ENCODE measurements at regions not wholly inside any gene's neighbourhood (a gene's known extent, or its start where the extent isn't known, plus 50 kb on each side); places are given as distances from the start of the nearest gene placed in this dataset.

DNA sequence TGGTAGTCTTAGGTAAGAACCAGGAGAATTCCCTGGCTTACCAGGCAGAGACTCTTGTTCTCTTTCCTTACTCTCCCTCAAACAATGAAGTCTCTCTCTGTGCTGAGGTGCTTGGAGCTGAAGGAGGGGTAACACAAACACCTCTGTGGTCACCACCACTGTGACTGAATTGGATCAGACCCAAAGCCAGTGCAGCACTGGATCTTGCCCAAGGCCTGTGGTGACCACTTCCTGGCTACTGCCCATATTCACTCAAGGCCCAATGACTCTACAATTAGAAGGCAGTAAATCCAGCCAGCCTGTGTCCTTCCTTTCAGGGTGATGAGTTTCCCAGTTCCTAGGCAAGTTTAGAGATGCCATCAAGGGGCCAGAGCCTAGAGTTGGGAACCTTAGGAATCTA, 706.8 kb downstream of the SLC4A3 start:
- Histone ChIP-seq H3K27ac (ENCODE audit: low read depth, low read length) (no peak overlapping the region), H3K9me3 (ENCODE audit: insufficient read depth, low read depth, low read length) (no peaks in the 10 kb centered on the region), H3K27me3 (ENCODE audit: insufficient read depth, low read length) (no peaks in the 10 kb centered on the region), H3K36me3 (ENCODE audit: insufficient read depth, low read length) (no peaks in the 10 kb centered on the region), H2AFZ (ENCODE audit: low read depth, low read length) (no peak overlapping the region), H3K4me3 (ENCODE audit: insufficient read depth, low read depth, low read length) (no peak overlapping the region), H4K20me1 (ENCODE audit: insufficient read depth, low read length) (no peaks in the 10 kb centered on the region), H3K9ac (ENCODE audit: low read length) (no peak overlapping the region), H3K4me1 (ENCODE audit: insufficient read depth, low read length) (no peaks in the 10 kb centered on the region), H3K4me2 (ENCODE audit: low read length) (peak overlapping the region; percentile 7), H3K79me2 (ENCODE audit: insufficient read depth, low read length) (no peaks in the 10 kb centered on the region)
- TF ChIP-seq, protein P1, sequence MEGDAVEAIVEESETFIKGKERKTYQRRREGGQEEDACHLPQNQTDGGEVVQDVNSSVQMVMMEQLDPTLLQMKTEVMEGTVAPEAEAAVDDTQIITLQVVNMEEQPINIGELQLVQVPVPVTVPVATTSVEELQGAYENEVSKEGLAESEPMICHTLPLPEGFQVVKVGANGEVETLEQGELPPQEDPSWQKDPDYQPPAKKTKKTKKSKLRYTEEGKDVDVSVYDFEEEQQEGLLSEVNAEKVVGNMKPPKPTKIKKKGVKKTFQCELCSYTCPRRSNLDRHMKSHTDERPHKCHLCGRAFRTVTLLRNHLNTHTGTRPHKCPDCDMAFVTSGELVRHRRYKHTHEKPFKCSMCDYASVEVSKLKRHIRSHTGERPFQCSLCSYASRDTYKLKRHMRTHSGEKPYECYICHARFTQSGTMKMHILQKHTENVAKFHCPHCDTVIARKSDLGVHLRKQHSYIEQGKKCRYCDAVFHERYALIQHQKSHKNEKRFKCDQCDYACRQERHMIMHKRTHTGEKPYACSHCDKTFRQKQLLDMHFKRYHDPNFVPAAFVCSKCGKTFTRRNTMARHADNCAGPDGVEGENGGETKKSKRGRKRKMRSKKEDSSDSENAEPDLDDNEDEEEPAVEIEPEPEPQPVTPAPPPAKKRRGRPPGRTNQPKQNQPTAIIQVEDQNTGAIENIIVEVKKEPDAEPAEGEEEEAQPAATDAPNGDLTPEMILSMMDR (IDR thresholded peaks at IDR 0.05; ENCODE audit: insufficient read depth, low read depth, low read length) = no peak
- no peak for TF ChIP-seq EZH2 (IDR thresholded peaks at IDR 0.05; ENCODE audit: insufficient read depth, low read length)
- H3K27me3 Mint-ChIP-seq (ENCODE audit: low read depth, unreplicated experiment) = no peaks in the 10 kb centered on the region
- H3K36me3 Mint-ChIP-seq (ENCODE audit: low read depth, unreplicated experiment) = no peaks in the 10 kb centered on the region
- H3K4me3 Mint-ChIP-seq (ENCODE audit: unreplicated experiment) = no peak overlapping the region
- no peak overlapping the region for H3K27ac Mint-ChIP-seq (ENCODE audit: unreplicated experiment)
- DNase-seq (ENCODE audit: low read depth) = peak; percentile 45
- FAIRE-seq = no peak
- H3K9me3 Mint-ChIP-seq (ENCODE audit: unreplicated experiment) = peaks cover 8% of the 10 kb centered on the region
- no peaks in the 10 kb centered on the region for H3K4me1 Mint-ChIP-seq (ENCODE audit: low read depth, unreplicated experiment)

DNA sequence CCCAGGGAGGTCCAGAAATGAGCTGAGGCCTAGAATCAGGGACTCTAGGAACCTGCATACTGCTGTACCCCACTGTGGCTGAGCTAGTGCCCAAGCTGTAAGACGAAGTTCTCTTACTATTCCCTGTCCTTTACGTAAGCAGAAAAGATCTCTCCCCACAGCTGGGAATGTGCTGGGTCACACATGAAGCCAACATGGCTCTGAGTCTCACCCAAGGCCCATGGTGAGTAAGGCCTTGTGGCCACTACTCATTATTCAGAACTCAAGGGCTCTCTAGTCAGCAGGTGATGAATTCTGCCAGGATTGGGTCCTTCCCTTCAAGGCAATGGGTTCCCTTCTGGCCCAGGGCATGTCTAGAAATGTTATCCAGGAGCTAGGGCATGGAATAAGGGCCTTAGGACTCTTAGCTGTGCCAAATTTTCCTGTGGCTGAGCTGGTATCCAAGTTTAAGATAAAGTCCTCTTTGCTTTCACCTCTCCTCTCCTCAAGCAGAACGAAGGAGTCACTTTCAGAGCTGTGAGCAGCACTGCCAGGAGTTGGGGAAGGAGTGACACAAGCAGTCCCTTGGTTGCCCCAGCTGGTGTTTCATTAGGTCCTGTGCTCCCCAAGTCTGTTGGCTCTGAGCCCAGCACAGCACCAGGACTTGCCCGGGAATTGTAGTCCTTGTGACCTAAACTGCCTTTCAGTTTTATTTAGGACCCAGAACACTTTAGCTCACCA, 707.6 kb downstream of the SLC4A3 start:
- DNase-seq (ENCODE audit: low read depth) (no peak), FAIRE-seq (no peak)
- Histone ChIP-seq H3K27me3 (ENCODE audit: insufficient read depth, low read length) (no peaks in the 10 kb centered on the region), H2AFZ (ENCODE audit: low read depth, low read length) (no peak overlapping the region), H3K4me2 (ENCODE audit: low read length) (no peak overlapping the region), H3K9me3 (ENCODE audit: insufficient read depth, low read depth, low read length) (no peaks in the 10 kb centered on the region), H3K36me3 (ENCODE audit: insufficient read depth, low read length) (no peaks in the 10 kb centered on the region), H4K20me1 (ENCODE audit: insufficient read depth, low read length) (no peaks in the 10 kb centered on the region), H3K79me2 (ENCODE audit: insufficient read depth, low read length) (no peaks in the 10 kb centered on the region), H3K4me1 (ENCODE audit: insufficient read depth, low read length) (no peaks in the 10 kb centered on the region), H3K9ac (ENCODE audit: low read length) (no peak overlapping the region), H3K4me3 (ENCODE audit: insufficient read depth, low read depth, low read length) (no peak overlapping the region), H3K27ac (ENCODE audit: low read depth, low read length) (no peak overlapping the region)
- Mint-ChIP-seq H3K27me3 (ENCODE audit: low read depth, unreplicated experiment) (no peaks in the 10 kb centered on the region), H3K4me3 (ENCODE audit: unreplicated experiment) (no peak overlapping the region), H3K36me3 (ENCODE audit: low read depth, unreplicated experiment) (no peaks in the 10 kb centered on the region), H3K4me1 (ENCODE audit: low read depth, unreplicated experiment) (no peaks in the 10 kb centered on the region), H3K27ac (ENCODE audit: unreplicated experiment) (no peak overlapping the region), H3K9me3 (ENCODE audit: unreplicated experiment) (peaks cover 5% of the 10 kb centered on the region)
- TF ChIP-seq EZH2 (IDR thresholded peaks at IDR 0.05; ENCODE audit: insufficient read depth, low read length) = no peak
- TF ChIP-seq, protein P1 (IDR thresholded peaks at IDR 0.05; ENCODE audit: insufficient read depth, low read depth, low read length) = no peak

DNA sequence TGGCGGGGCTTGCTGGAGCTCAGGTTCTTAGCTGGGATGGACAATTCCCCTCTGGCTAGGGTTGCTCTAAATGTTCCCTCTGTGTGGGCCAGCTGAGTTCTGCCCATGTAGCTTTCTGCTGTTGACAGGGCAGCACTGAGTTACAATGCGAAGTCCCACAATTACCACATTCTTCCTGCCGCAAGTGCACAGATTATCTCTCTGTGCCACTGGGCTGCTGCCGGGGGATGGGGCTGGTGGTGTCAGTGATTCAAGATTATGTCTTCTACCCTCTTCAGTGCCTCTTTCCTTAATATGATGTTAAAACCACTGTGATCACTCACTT, 708.1 kb downstream of the SLC4A3 start:
- no peaks in the 10 kb centered on the region for H3K4me1 Mint-ChIP-seq (ENCODE audit: low read depth, unreplicated experiment)
- Histone ChIP-seq H3K9me3 (ENCODE audit: insufficient read depth, low read depth, low read length) (no peaks in the 10 kb centered on the region), H4K20me1 (ENCODE audit: insufficient read depth, low read length) (no peaks in the 10 kb centered on the region), H3K27me3 (ENCODE audit: insufficient read depth, low read length) (no peaks in the 10 kb centered on the region), H3K4me3 (ENCODE audit: insufficient read depth, low read depth, low read length) (no peak overlapping the region), H2AFZ (ENCODE audit: low read depth, low read length) (no peak overlapping the region), H3K36me3 (ENCODE audit: insufficient read depth, low read length) (no peaks in the 10 kb centered on the region), H3K4me2 (ENCODE audit: low read length) (no peak overlapping the region), H3K79me2 (ENCODE audit: insufficient read depth, low read length) (no peaks in the 10 kb centered on the region), H3K9ac (ENCODE audit: low read length) (no peak overlapping the region), H3K4me1 (ENCODE audit: insufficient read depth, low read length) (no peaks in the 10 kb centered on the region), H3K27ac (ENCODE audit: low read depth, low read length) (no peak overlapping the region)
- DNase-seq (ENCODE audit: low read depth) = no peak
- TF ChIP-seq, protein P1 (IDR thresholded peaks at IDR 0.05; ENCODE audit: insufficient read depth, low read depth, low read length) = no peak
- no peak for TF ChIP-seq EZH2 (IDR thresholded peaks at IDR 0.05; ENCODE audit: insufficient read depth, low read length)
- no peak overlapping the region for H3K4me3 Mint-ChIP-seq (ENCODE audit: unreplicated experiment)
- peaks cover 3% of the 10 kb centered on the region for H3K9me3 Mint-ChIP-seq (ENCODE audit: unreplicated experiment)
- H3K27ac Mint-ChIP-seq (ENCODE audit: unreplicated experiment) = no peak overlapping the region
- FAIRE-seq = no peak
- no peaks in the 10 kb centered on the region for H3K27me3 Mint-ChIP-seq (ENCODE audit: low read depth, unreplicated experiment)
- no peaks in the 10 kb centered on the region for H3K36me3 Mint-ChIP-seq (ENCODE audit: low read depth, unreplicated experiment)
